ENCODE measurements at regions not wholly inside any gene's neighbourhood (a gene's known extent, or its start where the extent isn't known, plus 50 kb on each side); places are given as distances from the start of the nearest gene placed in this dataset.

- TF ChIP-seq CTCF (IDR thresholded peaks at IDR 0.05 in 4 of 5, conservative IDR thresholded peaks at IDR 0.05 in 1 of 5) (no peak), POLR2A (IDR thresholded peaks at IDR 0.05) (no peak)
Measured at GRCh38 chr2:195458936-195459335, 198.1 kb upstream of the SLC39A10 start.
